Urinary bladder (tissue), 3 donors: ENCODE measurements at regions not wholly inside any gene's neighbourhood (a gene's known extent, or its start where the extent isn't known, plus 50 kb on each side); places are given as distances from the start of the nearest gene placed in this dataset.
"Not testable (repeated sequence)": the region's sequence is repeated elsewhere in the genome, so short reads cannot be mapped to it uniquely, and the experiment has no call there.

Experiments used
- DNase-seq: peaks from one replicate; pipeline ENCODE4 v3.0.0-alpha.2; 2015; ENCODE audit errors: extremely low spot score
- H3K27ac ChIP-seq: one replicate; pipeline ENCODE4 v1.5.1; 2013; ENCODE audit warnings: low read depth, mild to moderate bottlenecking, moderate library complexity
- H3K36me3 ChIP-seq: one replicate; pipeline ENCODE4 v1.6.1; 2013; ENCODE audit warnings: mild to moderate bottlenecking, moderate library complexity; ENCODE audit not compliant: insufficient read depth
- H3K4me1 ChIP-seq: one replicate; pipeline ENCODE4 v1.6.1; 2013; ENCODE audit warnings: mild to moderate bottlenecking, moderate library complexity; ENCODE audit not compliant: insufficient read depth
- H3K4me3 ChIP-seq: one replicate; pipeline ENCODE4 v1.5.1; 2013; ENCODE audit warnings: low read depth, low read length
- WGBS: extraction: QIAGEN DNeasy Blood & Tissue Kit; methylation state at CpG from one replicate; pipeline ENCODE4 v1.1.7; 2013; 5-methylcytosine and 5-hydroxymethylcytosine counted together
- donor health status: healthy with polysubstance abuse.
- donor health status: healthy.

DNA sequence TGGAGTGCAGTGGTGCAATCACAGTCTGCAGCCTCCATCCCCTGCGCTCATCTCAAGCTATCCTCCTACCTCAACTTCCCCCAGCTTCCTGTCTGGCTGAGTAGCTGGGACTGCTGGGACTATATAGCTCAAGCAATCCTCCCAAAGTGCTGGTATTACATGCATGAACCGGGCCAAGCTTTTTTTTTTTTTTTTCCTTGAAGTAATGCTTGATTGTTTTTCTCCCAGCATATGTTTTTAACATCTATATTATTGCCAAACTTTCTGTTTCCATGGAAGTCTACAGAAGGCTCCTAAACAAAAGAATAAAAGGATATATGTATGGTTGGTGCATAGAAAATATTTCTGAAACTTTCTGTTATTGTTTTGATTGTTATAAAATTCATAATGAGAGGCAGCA is 853.6 kb downstream of the KCNA4 start:
- H3K27ac ChIP-seq, result no peak overlapping the region
- WGBS, result 81% methylated on average over 2 of the region's 2 CpGs
- H3K4me3 ChIP-seq, result no peak overlapping the region
- DNase-seq, result no peak
- H3K4me1 ChIP-seq, result no peaks in the 10 kb centered on the region
- H3K36me3 ChIP-seq, result no peaks in the 10 kb centered on the region

DNA sequence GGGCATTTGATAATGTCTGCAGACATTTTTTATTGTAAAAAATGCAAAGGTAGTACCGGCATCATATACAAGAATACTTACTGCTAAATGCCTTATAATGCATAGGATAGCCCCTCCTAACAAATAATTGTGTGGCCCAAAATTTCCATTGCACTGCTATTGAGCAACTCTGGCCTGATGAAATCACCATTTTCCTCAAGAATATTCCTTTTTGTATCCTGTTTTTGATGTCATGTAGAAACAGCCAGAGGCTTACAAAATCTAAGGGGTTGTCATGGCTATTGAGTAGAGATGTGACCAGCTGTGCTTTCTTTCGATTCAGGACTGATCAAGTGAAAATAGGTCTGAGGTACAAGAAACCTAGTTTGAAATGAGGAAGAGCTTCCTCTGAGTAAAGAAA is 854.3 kb downstream of the KCNA4 start:
- no peaks in the 10 kb centered on the region for H3K36me3 ChIP-seq
- WGBS, result 87% methylated on average over 2 of the region's 2 CpGs
- H3K27ac ChIP-seq, result no peak overlapping the region
- no peak for DNase-seq
- no peaks in the 10 kb centered on the region for H3K4me1 ChIP-seq
- no peak overlapping the region for H3K4me3 ChIP-seq

DNA sequence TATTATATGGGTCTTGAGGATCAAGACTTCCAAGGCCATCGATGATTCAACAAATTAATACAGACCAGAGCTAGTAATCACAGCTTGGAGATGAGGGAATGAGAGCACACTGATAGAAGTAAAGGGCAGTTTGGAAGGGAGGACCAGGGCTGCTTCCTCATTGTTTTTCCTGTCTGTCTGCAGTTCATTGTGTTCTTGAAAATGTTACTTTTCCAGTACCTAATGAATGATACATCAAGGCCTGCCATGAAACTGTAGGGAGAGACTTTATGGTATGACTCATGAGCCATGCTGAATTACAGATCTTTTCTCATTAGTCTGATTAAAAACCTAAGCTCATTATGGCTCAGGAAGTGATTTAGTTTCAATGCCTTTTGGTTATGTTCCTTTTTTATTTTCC is 855.6 kb downstream of the KCNA4 start:
- 93% methylated on average over 1 of the region's 1 CpG for WGBS
- H3K4me1 ChIP-seq, result no peaks in the 10 kb centered on the region
- no peak overlapping the region for H3K27ac ChIP-seq
- DNase-seq, result no peak
- no peak overlapping the region for H3K4me3 ChIP-seq
- no peaks in the 10 kb centered on the region for H3K36me3 ChIP-seq

DNA sequence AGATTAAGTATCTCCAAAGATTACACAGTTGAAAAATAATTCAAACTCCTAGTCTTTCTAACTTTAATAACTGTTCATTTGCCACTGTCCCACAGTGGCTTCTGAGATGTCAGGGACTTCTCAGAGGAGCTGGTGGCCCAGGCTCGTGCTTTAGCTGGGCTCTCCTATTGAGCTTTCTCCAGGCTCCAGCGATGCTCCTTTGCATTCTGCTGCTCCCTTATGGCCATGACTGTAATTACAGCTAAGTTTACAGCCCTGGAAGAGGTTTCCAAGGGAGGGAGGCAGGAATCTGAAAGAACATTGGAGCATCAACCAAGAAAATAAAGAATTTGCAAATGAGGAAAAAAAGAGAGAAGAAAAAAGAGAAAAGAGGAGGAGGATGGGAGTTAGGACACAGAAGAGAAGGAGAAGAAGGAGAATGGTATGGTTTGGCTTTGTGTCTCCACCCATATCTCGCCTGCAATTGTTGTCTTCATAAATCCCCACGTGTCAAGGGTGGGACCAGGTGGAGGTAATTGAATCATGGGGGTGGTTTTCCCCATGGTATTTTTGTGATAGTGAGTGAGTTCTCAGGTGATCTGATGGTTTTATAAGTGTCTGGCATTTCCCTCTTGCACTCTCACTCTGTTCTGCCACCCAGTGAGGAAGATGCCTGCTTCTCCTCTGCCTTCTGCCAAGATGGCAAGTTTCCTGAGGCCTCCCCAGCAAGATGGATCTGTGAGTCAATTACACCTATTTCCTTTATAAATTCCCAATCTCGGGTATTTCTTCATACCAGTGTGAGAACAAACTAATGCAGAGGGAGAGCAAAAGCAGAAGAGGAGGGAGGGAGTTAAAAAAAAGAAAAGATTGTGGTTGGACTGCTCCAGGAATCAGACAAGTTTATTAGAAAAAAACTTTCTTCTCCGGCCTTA is 857.0 kb downstream of the KCNA4 start:
- Histone ChIP-seq H3K36me3 (no peaks in the 10 kb centered on the region), H3K27ac (no peak overlapping the region), H3K4me3 (no peak overlapping the region), H3K4me1 (no peaks in the 10 kb centered on the region)
- WGBS, result 47% methylated on average over 6 of the region's 6 CpGs
- DNase-seq, result no peak

DNA sequence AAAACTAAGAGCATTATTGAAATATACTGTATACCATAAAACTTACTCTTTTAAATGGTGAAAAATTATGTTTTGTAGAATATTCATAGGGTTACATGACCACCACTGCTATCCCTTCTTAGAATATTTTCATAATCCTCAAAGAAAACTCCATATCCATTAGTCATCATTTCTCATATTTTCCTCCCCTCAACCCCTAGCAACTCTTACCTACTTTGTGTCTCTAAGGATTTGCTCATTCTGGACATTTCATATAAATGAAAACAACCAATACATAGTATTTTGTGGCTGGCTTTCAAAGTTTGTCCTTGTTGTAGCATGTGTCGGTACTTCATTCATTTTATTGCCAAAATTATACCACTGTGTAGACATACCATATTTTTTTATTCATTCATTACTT is 863.8 kb downstream of the KCNA4 start:
- 90% methylated on average over 1 of the region's 1 CpG for WGBS
- H3K4me3 ChIP-seq, result no peak overlapping the region
- DNase-seq, result no peak
- no peaks in the 10 kb centered on the region for H3K4me1 ChIP-seq
- H3K27ac ChIP-seq, result no peak overlapping the region
- no peaks in the 10 kb centered on the region for H3K36me3 ChIP-seq

DNA sequence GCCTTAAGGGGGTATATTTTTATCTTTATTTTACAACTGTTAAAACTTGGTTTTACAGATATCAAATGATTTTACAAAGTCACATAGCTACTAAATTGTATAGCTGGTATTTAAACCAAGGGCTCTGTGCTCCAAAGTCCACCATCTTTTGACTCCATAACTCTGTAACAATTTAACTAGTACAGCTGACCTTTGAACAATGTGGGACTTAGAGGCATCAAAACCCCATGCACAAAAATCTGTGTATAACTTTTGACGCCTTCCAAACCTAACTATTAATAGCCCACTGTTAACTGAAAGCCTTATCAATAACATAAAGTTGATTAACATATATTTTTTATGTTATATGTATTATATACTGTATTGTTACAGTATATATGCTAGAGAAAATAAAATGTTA is 874.3 kb downstream of the KCNA4 start:
- H3K4me3 ChIP-seq, H3K36me3 ChIP-seq, DNase-seq, H3K27ac ChIP-seq, H3K4me1 ChIP-seq: not testable (repeated sequence)
- WGBS, result 82% methylated on average over 1 of the region's 1 CpG

DNA sequence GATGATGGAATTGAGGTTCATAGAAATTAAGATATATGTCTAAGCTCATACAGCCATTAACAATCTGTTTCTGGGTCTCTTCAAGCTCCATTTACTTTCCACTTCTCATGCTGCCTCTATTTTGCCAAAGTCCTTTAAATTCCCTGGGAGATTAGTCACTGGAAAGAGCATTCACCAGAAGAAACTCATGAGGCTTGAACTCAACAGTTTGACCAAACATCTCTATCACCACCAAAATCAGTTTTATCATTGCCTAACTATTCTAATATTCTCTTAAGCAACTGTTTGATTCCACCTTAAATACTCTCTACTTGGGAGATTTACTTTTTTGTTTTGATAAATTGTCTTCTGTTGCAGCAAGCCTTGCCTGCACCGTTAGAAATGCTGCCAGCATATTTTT is 881.3 kb downstream of the KCNA4 start:
- H3K4me3 ChIP-seq, result no peak overlapping the region
- DNase-seq, result no peak

DNA sequence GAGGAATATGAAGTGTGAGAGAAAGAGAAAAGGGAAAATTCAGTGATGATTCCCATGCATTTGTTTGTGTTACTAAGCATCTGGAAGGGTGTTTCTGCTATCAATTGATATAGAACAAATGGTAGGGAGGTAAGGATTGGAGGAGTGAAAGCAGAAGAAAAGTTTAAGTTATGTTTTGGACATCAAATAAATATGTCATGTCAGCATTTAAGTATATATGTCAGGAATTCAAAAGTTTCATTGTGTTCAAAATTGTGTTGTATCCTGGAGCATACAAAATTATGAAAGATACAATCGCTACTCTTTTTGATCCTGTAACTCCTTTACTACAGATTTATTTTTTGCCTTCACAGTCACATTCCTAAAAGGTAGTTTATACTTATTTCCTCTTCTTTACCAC is 885.8 kb downstream of the KCNA4 start:
- no peak for DNase-seq
- no peaks in the 10 kb centered on the region for H3K36me3 ChIP-seq
- no peaks in the 10 kb centered on the region for H3K4me1 ChIP-seq
- WGBS, result 94% methylated on average over 1 of the region's 1 CpG
- no peak overlapping the region for H3K27ac ChIP-seq
- H3K4me3 ChIP-seq, result no peak overlapping the region

More for the DNA sequence above, 881.3 kb downstream of the KCNA4 start:
- WGBS, result 25% methylated on average over 1 of the region's 1 CpG
- Histone ChIP-seq H3K27ac (no peak overlapping the region), H3K36me3 (no peaks in the 10 kb centered on the region), H3K4me1 (no peaks in the 10 kb centered on the region)

DNA sequence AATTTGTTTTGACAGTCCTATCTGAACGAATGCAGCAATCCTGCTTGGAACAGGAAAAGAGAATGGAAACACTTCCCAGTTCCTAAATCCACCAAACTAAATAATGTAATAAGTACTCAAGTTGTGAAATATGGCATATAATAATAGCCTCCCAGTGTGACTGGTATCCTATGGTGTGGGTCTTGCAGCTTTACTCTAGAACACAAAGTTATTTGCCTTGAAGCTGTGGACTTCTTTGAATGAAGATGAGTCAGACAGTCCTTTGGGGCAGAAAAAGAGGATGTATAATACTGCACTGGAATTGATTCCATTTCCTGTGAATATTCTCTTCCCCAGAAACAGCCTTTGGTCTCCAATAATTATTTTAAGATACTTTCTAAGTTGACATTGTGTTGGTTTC is 887.0 kb downstream of the KCNA4 start:
- Histone ChIP-seq H3K4me3 (no peak overlapping the region), H3K27ac (no peak overlapping the region), H3K4me1 (no peaks in the 10 kb centered on the region), H3K36me3 (no peaks in the 10 kb centered on the region)
- 54% methylated on average over 1 of the region's 1 CpG for WGBS
- DNase-seq, result no peak

DNA sequence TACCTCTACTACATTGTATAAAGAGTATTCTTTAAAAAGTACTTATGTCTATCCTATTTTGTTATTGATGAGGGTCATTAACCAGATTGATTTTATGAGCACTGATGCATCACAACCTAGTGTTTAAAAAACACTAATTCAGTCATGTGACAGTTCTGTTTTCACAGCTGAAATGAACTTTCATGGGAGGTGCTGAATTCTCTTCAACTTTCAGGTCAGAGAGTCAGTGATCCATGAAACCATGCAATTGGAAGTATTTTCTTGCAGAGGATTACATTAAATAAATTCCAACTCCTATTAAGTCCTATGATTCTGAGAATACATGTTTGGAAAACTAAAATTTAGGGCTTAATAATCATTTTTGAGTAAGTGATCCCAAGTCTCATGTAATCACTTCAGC is 889.4 kb downstream of the KCNA4 start:
- no peaks in the 10 kb centered on the region for H3K36me3 ChIP-seq
- H3K4me1 ChIP-seq, result no peaks in the 10 kb centered on the region
- H3K4me3 ChIP-seq, result no peak overlapping the region
- DNase-seq, result no peak
- H3K27ac ChIP-seq, result no peak overlapping the region

DNA sequence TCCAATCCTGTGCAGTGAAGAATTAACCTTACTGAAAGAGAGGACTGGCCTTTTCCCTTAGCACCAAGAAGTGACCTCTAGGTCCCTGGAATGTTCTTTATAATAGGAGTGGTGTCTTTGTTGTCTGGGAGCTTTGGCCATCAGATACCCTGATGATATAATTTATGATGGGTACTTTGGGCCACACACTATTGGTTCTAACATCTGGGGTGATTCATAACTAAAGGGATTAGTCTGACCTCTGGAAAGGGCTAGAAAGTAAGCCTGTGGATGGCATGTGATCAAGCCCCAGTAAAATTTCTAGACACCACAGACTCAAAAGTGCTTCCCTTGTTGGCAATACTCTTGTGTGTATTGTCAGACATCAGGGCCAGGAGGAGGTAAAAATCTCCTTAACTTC is 891.2 kb downstream of the KCNA4 start:
- DNase-seq, result no peak
- H3K36me3 ChIP-seq, result no peaks in the 10 kb centered on the region
- H3K4me3 ChIP-seq, result no peak overlapping the region
- no peaks in the 10 kb centered on the region for H3K4me1 ChIP-seq
- no peak overlapping the region for H3K27ac ChIP-seq

DNA sequence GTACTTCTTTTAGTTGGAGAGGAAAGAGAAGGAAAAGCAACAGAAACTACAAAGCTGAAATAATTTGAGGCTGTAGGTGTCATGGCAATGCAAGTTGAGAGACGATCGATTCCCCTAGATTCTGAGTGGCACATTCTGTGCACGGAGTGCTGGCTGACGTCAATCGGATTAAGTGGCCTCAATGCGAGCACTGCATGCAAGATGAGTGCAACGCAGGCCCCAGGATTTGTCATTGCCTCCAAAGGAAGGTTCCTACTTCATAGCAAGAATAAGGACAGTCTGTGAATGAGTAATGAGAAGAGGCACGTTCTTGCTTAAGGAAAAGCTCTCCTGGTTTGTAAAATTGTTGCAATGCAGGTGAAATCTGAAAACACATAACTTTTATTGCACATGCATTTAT is 892.4 kb downstream of the KCNA4 start:
- 88% methylated on average over 8 of the region's 8 CpGs for WGBS
- DNase-seq, result no peak
- H3K27ac ChIP-seq, result no peak overlapping the region
- no peaks in the 10 kb centered on the region for H3K36me3 ChIP-seq
- H3K4me1 ChIP-seq, result no peaks in the 10 kb centered on the region
- H3K4me3 ChIP-seq, result no peak overlapping the region

DNA sequence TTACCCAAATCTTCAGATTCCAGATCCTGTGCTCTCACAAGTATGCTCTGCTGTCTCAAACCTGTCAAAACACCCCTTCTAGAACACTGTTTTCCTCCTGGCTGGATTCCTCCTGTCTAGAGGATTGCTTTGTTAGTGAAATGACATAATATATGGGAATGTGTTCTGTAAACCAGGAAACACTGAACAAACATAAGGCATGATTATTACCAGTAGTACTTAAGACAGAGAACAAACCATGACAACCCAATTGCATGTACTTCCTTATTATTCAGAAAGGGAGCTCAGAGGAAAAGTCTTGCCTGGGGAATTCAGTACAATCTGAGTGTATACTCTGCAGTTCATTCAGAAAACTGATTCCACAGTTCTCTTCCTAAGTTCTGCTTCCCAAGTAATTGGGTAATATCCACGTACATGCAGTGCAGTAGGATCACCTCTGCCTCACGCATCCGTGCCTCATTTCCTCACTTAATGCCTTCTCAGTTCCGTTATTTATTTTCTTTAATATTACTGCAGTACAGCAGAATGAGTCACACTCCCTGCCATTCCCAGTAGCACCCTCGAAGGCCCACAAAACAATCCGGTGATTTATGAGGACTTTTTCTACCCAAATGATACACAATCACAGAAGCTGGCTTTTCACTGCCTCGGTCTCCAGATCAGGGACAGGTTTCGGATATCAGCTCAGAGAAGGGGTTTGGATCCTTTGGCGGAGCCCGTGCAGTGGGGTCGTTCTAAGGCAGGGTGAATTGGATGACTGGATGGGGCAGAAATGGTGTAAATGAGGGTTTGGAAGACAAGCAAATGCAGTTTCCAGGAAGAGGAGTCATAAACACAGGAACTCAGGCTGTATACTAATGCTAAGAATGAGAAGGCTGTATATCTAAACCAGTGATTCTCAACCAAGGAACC is 896.9 kb downstream of the KCNA4 start:
- no peak for DNase-seq
- H3K27ac ChIP-seq, result no peak overlapping the region
- H3K4me1 ChIP-seq, result no peaks in the 10 kb centered on the region
- 15% methylated on average over 11 of the region's 11 CpGs for WGBS
- no peak overlapping the region for H3K4me3 ChIP-seq
- H3K36me3 ChIP-seq, result no peaks in the 10 kb centered on the region

DNA sequence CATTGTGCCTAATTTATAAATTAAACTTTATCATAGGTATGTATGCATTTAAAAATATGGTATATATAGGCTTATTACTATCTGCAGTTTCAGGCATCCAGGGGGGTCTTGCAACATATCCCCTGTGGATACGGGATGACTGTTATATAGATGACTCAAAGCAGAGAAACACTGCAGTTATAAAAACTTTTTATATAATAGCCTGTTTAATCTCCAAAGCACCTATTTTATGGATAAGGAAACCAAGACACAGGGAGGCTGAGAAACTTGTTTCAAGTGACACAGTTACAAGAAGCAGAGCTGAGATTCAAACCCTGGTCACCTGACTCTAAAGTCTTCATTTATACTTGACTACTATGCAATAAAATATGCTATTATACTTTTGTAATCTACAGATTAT is 897.7 kb downstream of the KCNA4 start:
- 17% methylated on average over 1 of the region's 1 CpG for WGBS
- no peak overlapping the region for H3K27ac ChIP-seq

More for the DNA sequence above, 897.7 kb downstream of the KCNA4 start:
- Histone ChIP-seq H3K4me3 (no peak overlapping the region), H3K36me3 (no peaks in the 10 kb centered on the region), H3K4me1 (no peaks in the 10 kb centered on the region)
- no peak for DNase-seq
